ENCODE measurements at regions not wholly inside any gene's neighbourhood (a gene's known extent, or its start where the extent isn't known, plus 50 kb on each side); places are given as distances from the start of the nearest gene placed in this dataset.
"Not testable (repeated sequence)": the region's sequence is repeated elsewhere in the genome, so short reads cannot be mapped to it uniquely, and the experiment has no call there.

GRCh38 chr2:44102790-44103562, 65.7 kb upstream of the PPM1B start:
- Histone ChIP-seq H3K36me3 (ENCODE audit: control insufficient read depth, insufficient read depth, low read length) (no peaks in the 10 kb centered on the region), H3K4me3 (ENCODE audit: low read depth, low read length) (no peak overlapping the region), H3K27me3 (ENCODE audit: control insufficient read depth, insufficient read depth, low read length) (no peaks in the 10 kb centered on the region)
- TF ChIP-seq CTCF (IDR thresholded peaks at IDR 0.05; ENCODE audit: insufficient read depth, low read length, severe bottlenecking), result no peak
- no peak for DNase-seq (ENCODE audit: low read depth)
- FAIRE-seq, result no peak

- no peak for TF ChIP-seq CTCF (IDR thresholded peaks at IDR 0.05; ENCODE audit: insufficient read depth, low read length, severe bottlenecking)
- Histone ChIP-seq H3K36me3 (ENCODE audit: control insufficient read depth, insufficient read depth, low read length) (no peaks in the 10 kb centered on the region), H3K27me3 (ENCODE audit: control insufficient read depth, insufficient read depth, low read length) (no peaks in the 10 kb centered on the region), H3K4me3 (ENCODE audit: low read depth, low read length) (no peak overlapping the region)
- DNase-seq (ENCODE audit: low read depth) (no peak), FAIRE-seq (no peak)
Measured at GRCh38 chr2:44103639-44104038, 65.0 kb upstream of the PPM1B start.

DNA sequence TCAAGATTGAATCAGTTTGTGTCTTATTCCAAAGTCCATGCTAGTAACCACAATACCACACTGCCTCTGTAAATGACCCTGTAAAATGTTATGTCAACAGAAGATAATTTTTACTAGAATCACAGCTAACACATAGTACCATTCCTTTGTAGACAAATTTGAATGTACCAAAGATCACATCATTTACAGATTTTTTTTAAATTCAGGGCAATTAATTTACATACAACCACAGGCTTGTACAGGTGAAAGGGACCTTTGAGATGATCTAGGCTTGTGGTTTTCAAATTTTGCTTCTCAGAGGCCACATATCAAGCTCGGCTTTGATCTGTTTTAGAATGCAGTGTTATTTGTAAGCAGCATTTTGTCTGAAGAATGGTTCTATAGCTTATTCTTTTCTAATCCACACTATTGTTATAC, 63.8 kb upstream of the PPM1B start:
- no peak for DNase-seq (ENCODE audit: low read depth)
- FAIRE-seq, result no peak
- Histone ChIP-seq H3K4me3 (ENCODE audit: low read depth, low read length) (no peak overlapping the region), H3K27me3 (ENCODE audit: control insufficient read depth, insufficient read depth, low read length) (no peaks in the 10 kb centered on the region), H3K36me3 (ENCODE audit: control insufficient read depth, insufficient read depth, low read length) (no peaks in the 10 kb centered on the region)
- no peak for TF ChIP-seq CTCF (IDR thresholded peaks at IDR 0.05; ENCODE audit: insufficient read depth, low read length, severe bottlenecking)

GRCh38 chr2:44106509-44106908, 62.2 kb upstream of the PPM1B start:
- not testable (repeated sequence) for H3K36me3 ChIP-seq (ENCODE audit: control insufficient read depth, insufficient read depth, low read length); FAIRE-seq; H3K27me3 ChIP-seq (ENCODE audit: control insufficient read depth, insufficient read depth, low read length); H3K4me3 ChIP-seq (ENCODE audit: low read depth, low read length)
- peak; percentile 7 for DNase-seq (ENCODE audit: low read depth)

- H3K4me3 ChIP-seq (ENCODE audit: low read depth, low read length), result no peak overlapping the region
- DNase-seq (ENCODE audit: low read depth) (no peak), FAIRE-seq (no peak)
- no peaks in the 10 kb centered on the region for H3K36me3 ChIP-seq (ENCODE audit: control insufficient read depth, insufficient read depth, low read length)
- no peak for TF ChIP-seq CTCF (IDR thresholded peaks at IDR 0.05; ENCODE audit: insufficient read depth, low read length, severe bottlenecking)
- no peaks in the 10 kb centered on the region for H3K27me3 ChIP-seq (ENCODE audit: control insufficient read depth, insufficient read depth, low read length)
Measured at GRCh38 chr2:44107086-44107740, 61.5 kb upstream of the PPM1B start.

GRCh38 chr2:44107974-44108373, 60.7 kb upstream of the PPM1B start:
- FAIRE-seq, result no peak
- Histone ChIP-seq H3K4me3 (ENCODE audit: low read depth, low read length) (no peak overlapping the region), H3K27me3 (ENCODE audit: control insufficient read depth, insufficient read depth, low read length) (no peaks in the 10 kb centered on the region), H3K36me3 (ENCODE audit: control insufficient read depth, insufficient read depth, low read length) (no peaks in the 10 kb centered on the region)
- TF ChIP-seq CTCF (IDR thresholded peaks at IDR 0.05; ENCODE audit: insufficient read depth, low read length, severe bottlenecking), result no peak
- no peak for DNase-seq (ENCODE audit: low read depth)
